IMR-90 (cell line): ENCODE measurements at regions not wholly inside any gene's neighbourhood (a gene's known extent, or its start where the extent isn't known, plus 50 kb on each side); places are given as distances from the start of the nearest gene placed in this dataset.
A peak's percentile ranks its signal among the peaks of the same experiment; 100 is the strongest.

Source experiments
- ATAC-seq: fragments of 200-7000 bp; cut with Tn5 transposase; 2 replicates; pipeline ENCODE4 v1.9.1; 2020; ENCODE audit warnings: low read depth, mild to moderate bottlenecking, moderate library complexity
- BruUV-seq: library from RNA; stranded (reverse); fragments of 400-500 nt; replicated peaks from 2 replicates; lab custom pipeline; 2021; lab: Mats Ljungman, UMichigan
- CTCF ChIA-PET: fragments of 300-600 bp; formaldehyde crosslinking; extraction: SDS; loops from one replicate; lab custom pipeline; 2021; ENCODE audit warnings: antibody characterized with exemption; lab: Yijun Ruan, JAX
- POLR2A ChIA-PET: fragments of 300-600 bp; sonication (Branson Sonifier 250); formaldehyde crosslinking; loops from one replicate; lab custom pipeline; 2022; ENCODE audit warnings: antibody characterized with exemption; ENCODE audit not compliant: unreplicated experiment; lab: Charles Lee
- DNase-seq: peaks from one replicate; pipeline ENCODE4 v3.0.0; 2013
- H2AFZ ChIP-seq: replicated peaks from 2 replicates; pipeline ENCODE3; 2013; ENCODE audit warnings: low read length, mild to moderate bottlenecking; ENCODE audit not compliant: poor library complexity
- H2AK5ac ChIP-seq: 2 replicates; pipeline ENCODE4 v1.6.1; 2013; ENCODE audit warnings: low read depth, low read length, inconsistent platforms
- H2AK9ac ChIP-seq: replicated peaks from 2 replicates; pipeline ENCODE3; 2013; ENCODE audit warnings: mild to moderate bottlenecking, low read depth, low read length, moderate library complexity; ENCODE audit not compliant: poor library complexity
- H2BK120ac ChIP-seq: 2 replicates; pipeline ENCODE4 v1.6.1; 2013; ENCODE audit warnings: low read depth, low read length, inconsistent platforms
- H2BK15ac ChIP-seq: 3 replicates; pipeline ENCODE4 v1.6.1; 2013; ENCODE audit warnings: low read depth, low read length, inconsistent platforms
- H2BK20ac ChIP-seq: 2 replicates; pipeline ENCODE4 v1.6.1; 2013; ENCODE audit warnings: low read depth, mild to moderate bottlenecking, inconsistent platforms, low read length, moderate library complexity
- H2BK5ac ChIP-seq: 2 replicates; pipeline ENCODE4 v1.6.1; 2013; ENCODE audit warnings: mild to moderate bottlenecking, low read depth, low read length, inconsistent platforms; ENCODE audit not compliant: poor library complexity, severe bottlenecking
- H3K14ac ChIP-seq: replicated peaks from 2 replicates; pipeline ENCODE4 v1.6.1; 2013; ENCODE audit warnings: low read depth, low read length, inconsistent platforms
- H3K18ac ChIP-seq: 2 replicates; pipeline ENCODE4 v1.6.1; 2013; ENCODE audit warnings: low read depth, low read length, control low read depth
- H3K23ac ChIP-seq: 2 replicates; pipeline ENCODE4 v1.6.1; 2013; ENCODE audit warnings: low read depth, low read length, inconsistent platforms
- H3K27ac ChIP-seq: 2 replicates; pipeline ENCODE4 v1.5.1; 2013; ENCODE audit warnings: mild to moderate bottlenecking, control low read depth, low read length; ENCODE audit not compliant: insufficient read depth
- H3K27me3 ChIP-seq: 2 replicates; pipeline ENCODE4 v1.6.1; 2013; ENCODE audit warnings: low read length; ENCODE audit not compliant: control insufficient read depth, insufficient read depth
- H3K36me3 ChIP-seq: 2 replicates; pipeline ENCODE4 v1.6.1; 2013; ENCODE audit warnings: low read length, mixed read lengths; ENCODE audit not compliant: control insufficient read depth, insufficient read depth
- H3K4ac ChIP-seq: 2 replicates; pipeline ENCODE4 v1.6.1; 2013; ENCODE audit warnings: low read depth, low read length, inconsistent platforms
- H3K4me1 ChIP-seq: 2 replicates; pipeline ENCODE4 v1.6.1; 2013; ENCODE audit warnings: low read length, mixed read lengths; ENCODE audit not compliant: control insufficient read depth, insufficient read depth
- H3K4me2 ChIP-seq: 2 replicates; pipeline ENCODE4 v1.6.1; 2013; ENCODE audit warnings: low read depth, mild to moderate bottlenecking, control low read depth, low read length, moderate library complexity
- H3K4me3 ChIP-seq: 2 replicates; pipeline ENCODE4 v1.5.1; 2013; ENCODE audit warnings: low read depth, mild to moderate bottlenecking, control low read depth, low read length, moderate library complexity; ENCODE audit not compliant: insufficient read depth
- H3K56ac ChIP-seq: 2 replicates; pipeline ENCODE4 v1.6.1; 2013; ENCODE audit warnings: low read length, inconsistent platforms; ENCODE audit not compliant: insufficient read depth; ENCODE audit errors: extremely low read depth
- H3K79me1 ChIP-seq, 2 experiments: 2 replicates each; pipeline ENCODE4 v1.6.1; 2013; ENCODE audit warnings: low read length in 2 of 2, inconsistent platforms in 1 of 2, low read depth in 1 of 2
- H3K9ac ChIP-seq: 2 replicates; pipeline ENCODE4 v1.6.1; 2013; ENCODE audit warnings: low read depth, low read length, control low read depth
- H3K9me1 ChIP-seq: 2 replicates; pipeline ENCODE4 v1.6.1; 2013; ENCODE audit warnings: low read length, inconsistent platforms; ENCODE audit not compliant: insufficient read depth
- H3K9me3 ChIP-seq: 2 replicates; pipeline ENCODE4 v1.6.1; 2013; ENCODE audit warnings: low read length; ENCODE audit not compliant: control insufficient read depth, insufficient read depth
- H4K20me1 ChIP-seq: 2 replicates; pipeline ENCODE4 v1.6.1; 2013; ENCODE audit warnings: low read length, inconsistent platforms; ENCODE audit not compliant: insufficient read depth
- H4K5ac ChIP-seq: 2 replicates; pipeline ENCODE4 v1.6.1; 2013; ENCODE audit warnings: mild to moderate bottlenecking, low read depth, low read length, control low read depth
- H4K8ac ChIP-seq, 2 experiments: 2 replicates each; pipeline ENCODE4 v1.6.1; 2013; ENCODE audit warnings: low read depth in 2 of 2, low read length in 2 of 2, control low read depth in 1 of 2, inconsistent platforms in 1 of 2
- H4K91ac ChIP-seq: 2 replicates; pipeline ENCODE4 v1.6.1; 2013; ENCODE audit warnings: low read depth, low read length, inconsistent platforms; ENCODE audit not compliant: insufficient read depth
- BHLHE40 ChIP-seq: fragments of 150-350 bp; IDR thresholded peaks from 2 replicates; pipeline ENCODE4 v1.6.1; 2016; ENCODE audit warnings: mild to moderate bottlenecking, low read depth, low read length
- MAFK ChIP-seq: IDR thresholded peaks from 2 replicates; pipeline ENCODE4 v1.6.1; 2012; ENCODE audit warnings: low read depth, low read length, improper control_type of control experiment
- MAZ ChIP-seq: IDR thresholded peaks from 2 replicates; pipeline ENCODE4 v1.6.1; 2012; ENCODE audit warnings: low read depth, mild to moderate bottlenecking, low read length, improper control_type of control experiment, moderate library complexity, borderline replicate concordance
- SMC3 ChIP-seq: fragments of 150-350 bp; IDR thresholded peaks from 2 replicates; pipeline ENCODE4 v1.6.1; 2016; ENCODE audit warnings: low read depth, mild to moderate bottlenecking, antibody characterized with exemption, low read length, moderate library complexity
- WGBS, 2 experiments: methylation state at CpG; one replicate each; pipeline versions ENCODE4 v1.1.5 to v1.1.7; 2013; ENCODE audit warnings: missing lambda C conversion rate in 2 of 2; ENCODE audit not compliant: insufficient read length in 1 of 2; ENCODE audit errors: extremely low coverage in 2 of 2; 5-methylcytosine and 5-hydroxymethylcytosine counted together
- dilution Hi-C: fragments of 300-500 bp; cut with HindIII; formaldehyde crosslinking; loops from one replicate; pipeline ENCODE4 v1.14.3; 2018; ENCODE audit warnings: low sequenced_read_pairs; ENCODE audit not compliant: unreplicated experiment
- in situ Hi-C: fragments of 300-500 bp; cut with MboI; formaldehyde crosslinking; loops from 3 replicates; pipeline ENCODE4 v1.14.3; 2019; ENCODE audit warnings: low sequenced_read_pairs, inconsistent platforms, mixed read lengths
- intact Hi-C: fragments of 100-400 bp; cut with micrococcal nuclease; formaldehyde crosslinking; loops from 2 replicates; pipeline ENCODE4 v1.10.0; 2022
- TF ChIP-seq, protein P1 (sequence below): conservative IDR thresholded peaks from 2 replicates; pipeline ENCODE4 v1.5.1; 2012; ENCODE audit warnings: mild to moderate bottlenecking, low read depth, low read length, improper control_type of control experiment

DNA sequence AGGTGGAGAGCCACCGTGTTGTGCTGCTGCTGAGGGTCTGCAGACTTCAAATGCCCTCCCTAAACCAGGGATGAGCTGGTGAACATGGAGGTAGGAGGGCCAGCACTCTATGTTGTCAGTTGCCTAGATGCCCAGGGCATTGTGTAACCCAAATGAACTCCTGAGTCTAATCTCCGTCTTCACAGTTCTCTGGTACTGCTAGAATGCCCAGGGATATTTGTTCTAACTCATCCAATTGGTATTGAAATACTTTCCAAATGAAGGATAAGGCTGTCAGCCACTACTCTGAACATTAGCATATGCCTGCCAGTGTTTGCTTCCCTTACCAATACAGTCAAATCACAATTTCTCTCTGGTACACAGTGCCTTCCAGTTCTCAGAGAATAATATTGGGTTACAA lies 492.6 kb downstream of the SLC4A3 start:
- Histone ChIP-seq H3K9me3 (peaks cover 3% of the 10 kb centered on the region; the same call in 1 of the 2 replicates), H3K27ac (no peak overlapping the region), H3K18ac (no peak overlapping the region), H3K79me1 (no peaks in the 10 kb centered on the region), H2AFZ (no peak overlapping the region), H3K56ac (no peak overlapping the region), H2BK120ac (no peak overlapping the region), H2BK20ac (no peak overlapping the region), H2AK5ac (0 out of 2 replicates have a peak overlapping the region, but pooled peaks have one; percentile 24), H3K9me1 (no peaks in the 10 kb centered on the region), H3K23ac (no peak overlapping the region), H3K27me3 (no peaks in the 10 kb centered on the region), H3K4ac (no peak overlapping the region), H2AK9ac (no peak overlapping the region), H3K4me3 (no peak overlapping the region), H3K36me3 (no peaks in the 10 kb centered on the region), H3K4me1 (peaks cover 2% of the 10 kb centered on the region; the same call in 1 of the 2 replicates), H4K20me1 (no peaks in the 10 kb centered on the region), H2BK15ac (no peak overlapping the region), H4K91ac (no peak overlapping the region), H3K4me2 (no peak overlapping the region), H3K9ac (no peak overlapping the region), H3K14ac (no peak overlapping the region), H4K8ac (no peak overlapping the region), H2BK5ac (no peak overlapping the region), H4K5ac (no peak overlapping the region)
- DNase-seq (no peak), ATAC-seq (no peak)
- TF ChIP-seq BHLHE40 (no peak), MAFK (no peak), MAZ (no peak), SMC3 (no peak)
- TF ChIP-seq, protein P1, sequence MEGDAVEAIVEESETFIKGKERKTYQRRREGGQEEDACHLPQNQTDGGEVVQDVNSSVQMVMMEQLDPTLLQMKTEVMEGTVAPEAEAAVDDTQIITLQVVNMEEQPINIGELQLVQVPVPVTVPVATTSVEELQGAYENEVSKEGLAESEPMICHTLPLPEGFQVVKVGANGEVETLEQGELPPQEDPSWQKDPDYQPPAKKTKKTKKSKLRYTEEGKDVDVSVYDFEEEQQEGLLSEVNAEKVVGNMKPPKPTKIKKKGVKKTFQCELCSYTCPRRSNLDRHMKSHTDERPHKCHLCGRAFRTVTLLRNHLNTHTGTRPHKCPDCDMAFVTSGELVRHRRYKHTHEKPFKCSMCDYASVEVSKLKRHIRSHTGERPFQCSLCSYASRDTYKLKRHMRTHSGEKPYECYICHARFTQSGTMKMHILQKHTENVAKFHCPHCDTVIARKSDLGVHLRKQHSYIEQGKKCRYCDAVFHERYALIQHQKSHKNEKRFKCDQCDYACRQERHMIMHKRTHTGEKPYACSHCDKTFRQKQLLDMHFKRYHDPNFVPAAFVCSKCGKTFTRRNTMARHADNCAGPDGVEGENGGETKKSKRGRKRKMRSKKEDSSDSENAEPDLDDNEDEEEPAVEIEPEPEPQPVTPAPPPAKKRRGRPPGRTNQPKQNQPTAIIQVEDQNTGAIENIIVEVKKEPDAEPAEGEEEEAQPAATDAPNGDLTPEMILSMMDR = no peak
- BruUV-seq = no TSS peak
- in situ Hi-C loops = loop anchor here (25.0 kb wide), 1 partner anchor 1842 kb away; no protein-coding TSS in a partner anchor
- WGBS, 2 experiments = no CpG with 5 or more reads among the region's 2 CpGs
- CTCF ChIA-PET = no interaction called here
- POLR2A ChIA-PET = no interaction called here
- intact Hi-C loops = no loop called here
- dilution Hi-C loops = no loop called here
